ENCODE measurements at regions not wholly inside any gene's neighbourhood (a gene's known extent, or its start where the extent isn't known, plus 50 kb on each side); places are given as distances from the start of the nearest gene placed in this dataset.

GRCh38 chr2:13666582-13667414, 950.1 kb downstream of the TRIB2 start:
- TF ChIP-seq, protein P1, sequence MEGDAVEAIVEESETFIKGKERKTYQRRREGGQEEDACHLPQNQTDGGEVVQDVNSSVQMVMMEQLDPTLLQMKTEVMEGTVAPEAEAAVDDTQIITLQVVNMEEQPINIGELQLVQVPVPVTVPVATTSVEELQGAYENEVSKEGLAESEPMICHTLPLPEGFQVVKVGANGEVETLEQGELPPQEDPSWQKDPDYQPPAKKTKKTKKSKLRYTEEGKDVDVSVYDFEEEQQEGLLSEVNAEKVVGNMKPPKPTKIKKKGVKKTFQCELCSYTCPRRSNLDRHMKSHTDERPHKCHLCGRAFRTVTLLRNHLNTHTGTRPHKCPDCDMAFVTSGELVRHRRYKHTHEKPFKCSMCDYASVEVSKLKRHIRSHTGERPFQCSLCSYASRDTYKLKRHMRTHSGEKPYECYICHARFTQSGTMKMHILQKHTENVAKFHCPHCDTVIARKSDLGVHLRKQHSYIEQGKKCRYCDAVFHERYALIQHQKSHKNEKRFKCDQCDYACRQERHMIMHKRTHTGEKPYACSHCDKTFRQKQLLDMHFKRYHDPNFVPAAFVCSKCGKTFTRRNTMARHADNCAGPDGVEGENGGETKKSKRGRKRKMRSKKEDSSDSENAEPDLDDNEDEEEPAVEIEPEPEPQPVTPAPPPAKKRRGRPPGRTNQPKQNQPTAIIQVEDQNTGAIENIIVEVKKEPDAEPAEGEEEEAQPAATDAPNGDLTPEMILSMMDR (IDR thresholded peaks at IDR 0.05; ENCODE audit: low read depth, low read length, poor library complexity, severe bottlenecking): no peak
- TF ChIP-seq EZH2phosphoT487 (IDR thresholded peaks at IDR 0.05; ENCODE audit: borderline replicate concordance, low read length): no peak

Data from DOHH2 (cell line).